ELF-1 (cell line): ENCODE measurements at regions not wholly inside any gene's neighbourhood (a gene's known extent, or its start where the extent isn't known, plus 50 kb on each side); places are given as distances from the start of the nearest gene placed in this dataset.
A peak's percentile ranks its signal among the peaks of the same experiment; 100 is the strongest.
"Not testable (repeated sequence)": the region's sequence is repeated elsewhere in the genome, so short reads cannot be mapped to it uniquely, and the experiment has no call there.

Experiments used
- DNase-seq: peaks from one replicate; pipeline ENCODE4 v3.0.0-alpha.2; 2016; ENCODE audit warnings: low read depth, low spot score

GRCh38 chrX:125505207-125505606, 185.5 kb downstream of the TEX13C start:
- no peak for DNase-seq

DNA sequence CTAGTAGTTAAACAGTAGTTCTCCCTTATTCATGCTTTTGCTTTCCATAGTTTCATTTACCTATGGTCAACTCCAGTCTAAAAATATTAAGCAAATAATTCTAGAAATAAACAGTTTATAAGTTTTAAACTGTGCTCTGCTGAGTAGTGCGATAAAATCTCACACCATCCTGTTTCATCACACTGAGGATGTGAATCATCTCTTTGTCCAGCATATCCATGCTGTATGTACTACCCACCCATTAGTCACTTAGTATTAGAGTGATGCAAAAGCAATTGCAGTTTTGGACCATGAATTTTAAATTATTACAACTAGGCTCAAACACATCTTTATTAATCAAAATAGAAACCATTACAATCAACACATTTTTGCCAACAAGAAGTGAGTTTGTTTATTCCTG, 187.4 kb downstream of the TEX13C start:
- DNase-seq, result no peak

DNA sequence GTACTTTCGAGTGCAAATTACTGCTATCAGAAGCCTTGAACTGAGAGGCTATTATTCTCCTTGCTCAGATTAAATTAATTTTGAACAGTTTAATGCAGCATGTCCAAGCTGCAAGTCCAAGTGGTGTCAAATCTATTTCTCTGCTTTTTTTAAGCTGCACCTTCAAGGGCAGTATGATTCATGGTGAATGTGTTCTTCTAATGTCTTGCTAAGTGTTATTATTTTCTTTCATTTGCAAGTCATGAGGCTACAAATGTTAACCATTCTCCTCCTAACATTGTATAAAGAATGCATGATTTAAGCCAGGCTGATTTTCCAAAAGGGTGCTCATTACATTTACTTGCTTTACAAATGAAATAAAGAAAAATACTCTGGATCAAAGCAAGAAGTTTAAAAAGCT, 200.4 kb downstream of the TEX13C start:
- no peak for DNase-seq

DNA sequence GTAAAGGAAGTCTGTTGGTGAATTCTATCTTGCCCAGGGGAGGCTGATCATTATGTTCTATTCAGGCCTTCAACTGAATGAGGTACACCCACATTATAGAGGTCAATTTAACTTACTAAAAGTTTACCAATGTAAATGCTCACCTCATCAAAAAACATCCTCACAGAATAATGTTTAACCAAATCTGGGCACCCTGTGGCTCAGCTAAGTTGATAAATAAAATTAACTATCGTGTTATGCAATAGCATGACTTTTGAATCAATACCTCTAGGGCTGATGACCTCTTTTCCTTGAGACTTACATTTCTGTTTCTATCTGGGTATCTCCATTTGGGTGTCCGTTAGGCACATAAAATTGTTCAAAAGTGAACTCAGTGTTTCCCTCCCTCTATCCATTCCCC, 203.1 kb downstream of the TEX13C start:
- DNase-seq, result no peak

DNA sequence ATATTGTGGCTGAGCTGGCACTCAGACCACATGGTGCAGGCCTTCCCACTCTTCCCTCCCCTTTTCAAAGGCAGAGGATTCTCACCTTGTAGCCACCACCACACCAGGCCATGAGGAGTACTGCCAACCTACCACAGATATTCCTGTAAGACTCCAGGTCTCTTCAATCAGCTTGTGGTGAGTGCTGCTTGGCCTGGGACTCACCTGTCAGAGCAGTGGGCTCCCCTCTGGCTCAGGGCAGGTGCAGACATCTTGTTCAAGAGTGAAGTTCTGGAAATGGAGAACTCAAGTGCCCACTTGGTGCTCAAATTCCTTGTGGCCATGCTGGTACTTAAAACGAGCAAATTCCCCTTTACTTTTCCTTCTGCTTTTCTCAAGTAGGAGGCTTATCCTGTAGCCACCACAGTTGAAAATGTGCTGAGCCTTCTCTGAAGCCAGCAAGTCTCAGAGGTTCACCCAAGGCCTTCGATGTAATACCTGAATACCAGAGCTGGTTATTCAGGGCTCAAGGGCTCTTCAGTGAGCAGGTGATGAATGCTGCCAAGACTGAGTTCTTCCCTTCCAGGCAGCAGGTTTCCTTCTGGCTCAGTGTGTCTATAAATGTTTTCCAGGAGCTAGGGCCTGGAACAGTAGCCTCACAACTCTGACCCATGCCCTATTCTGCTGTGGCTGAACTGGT, 212.9 kb downstream of the TEX13C start:
- DNase-seq, result no peak

DNA sequence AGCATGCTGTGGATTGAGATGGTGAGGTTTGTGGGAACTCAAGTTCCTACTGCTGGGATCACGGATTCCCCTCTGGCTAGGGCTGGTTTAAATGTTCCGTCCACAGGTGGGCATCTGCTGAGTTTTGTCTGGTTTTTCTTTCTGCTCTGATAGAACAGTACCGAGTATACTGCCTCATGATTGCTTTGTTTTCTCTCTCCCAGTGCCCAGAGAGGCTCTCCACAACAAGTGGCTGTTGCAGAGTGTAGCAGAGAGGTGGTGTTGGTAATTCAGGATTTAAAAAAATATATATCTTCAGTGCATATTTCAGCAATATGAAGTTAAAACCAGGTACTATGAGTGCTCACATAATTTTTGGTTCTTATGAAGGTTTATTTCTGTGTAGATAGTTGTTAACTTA, 213.7 kb downstream of the TEX13C start:
- no peak for DNase-seq

DNA sequence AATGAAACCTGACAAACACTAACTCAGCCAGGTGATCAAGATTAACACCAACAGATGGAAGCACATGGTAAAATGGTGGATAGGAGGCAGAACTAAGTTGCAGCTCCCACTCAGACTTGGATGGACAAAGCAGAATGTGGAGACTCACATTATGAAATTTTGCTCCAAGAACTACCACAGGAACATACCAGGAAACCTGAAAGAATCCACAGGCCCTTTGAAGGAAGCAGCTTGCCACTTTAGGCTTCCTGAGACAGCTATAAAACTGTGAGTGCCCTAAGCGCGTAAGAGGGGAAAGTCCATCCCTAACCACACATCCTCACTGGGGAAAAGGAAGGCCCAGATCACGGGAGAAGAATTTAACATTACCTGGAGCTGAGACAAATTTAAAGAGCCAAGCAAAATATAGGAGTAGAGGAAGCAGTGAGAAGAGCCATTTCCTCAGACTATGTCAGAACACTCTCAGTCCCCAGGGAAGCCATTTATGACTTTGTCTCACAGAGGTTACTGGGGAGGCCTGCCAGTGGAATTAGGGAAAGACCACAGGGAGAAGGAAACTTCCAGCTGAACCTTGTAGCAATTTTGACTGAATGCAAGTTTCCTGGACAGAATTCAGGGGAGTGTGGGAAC, 224.5 kb downstream of the TEX13C start:
- DNase-seq, result no peak

DNA sequence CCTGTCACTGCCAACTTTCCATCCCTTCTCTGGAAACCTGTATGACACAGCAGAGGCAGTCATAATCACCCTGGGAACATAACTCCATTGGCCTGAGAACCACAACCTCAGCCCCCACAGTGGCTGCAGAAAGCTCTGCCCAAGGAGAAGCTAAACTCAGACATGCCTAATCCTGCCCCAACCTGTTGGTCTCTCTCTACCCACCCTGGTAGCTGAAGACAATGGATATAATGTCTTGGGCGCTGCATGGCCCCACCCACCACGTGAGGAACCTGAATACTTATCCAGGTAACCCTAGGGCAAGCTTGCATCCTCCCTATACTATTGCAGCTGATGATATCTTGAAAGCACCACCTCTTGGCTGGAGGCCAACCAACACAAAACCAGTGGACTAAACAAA, 225.2 kb downstream of the TEX13C start:
- DNase-seq, result no peak

GRCh38 chrX:125577479-125577878, 257.8 kb downstream of the TEX13C start:
- no peak for DNase-seq

DNA sequence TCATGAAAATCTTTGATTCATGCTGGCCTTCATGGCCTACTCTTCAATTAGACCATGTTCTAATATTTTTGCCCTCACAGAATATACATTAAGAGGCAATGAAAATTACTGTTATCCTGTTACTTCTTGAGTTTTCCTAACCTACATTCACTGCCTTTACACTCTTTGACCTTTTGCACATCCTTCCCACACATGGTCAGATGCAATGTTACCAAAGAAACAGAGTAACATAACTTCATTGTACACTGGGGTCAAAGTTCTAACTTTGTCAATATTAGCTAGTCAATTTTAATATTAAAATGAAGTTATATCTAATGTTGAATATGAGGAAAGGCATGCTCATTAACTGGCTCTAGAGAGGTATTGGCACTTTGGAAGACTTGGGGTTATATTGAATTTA, 284.8 kb downstream of the TEX13C start:
- no peak for DNase-seq

GRCh38 chrX:125605145-125605544, 285.5 kb downstream of the TEX13C start:
- no peak for DNase-seq

DNA sequence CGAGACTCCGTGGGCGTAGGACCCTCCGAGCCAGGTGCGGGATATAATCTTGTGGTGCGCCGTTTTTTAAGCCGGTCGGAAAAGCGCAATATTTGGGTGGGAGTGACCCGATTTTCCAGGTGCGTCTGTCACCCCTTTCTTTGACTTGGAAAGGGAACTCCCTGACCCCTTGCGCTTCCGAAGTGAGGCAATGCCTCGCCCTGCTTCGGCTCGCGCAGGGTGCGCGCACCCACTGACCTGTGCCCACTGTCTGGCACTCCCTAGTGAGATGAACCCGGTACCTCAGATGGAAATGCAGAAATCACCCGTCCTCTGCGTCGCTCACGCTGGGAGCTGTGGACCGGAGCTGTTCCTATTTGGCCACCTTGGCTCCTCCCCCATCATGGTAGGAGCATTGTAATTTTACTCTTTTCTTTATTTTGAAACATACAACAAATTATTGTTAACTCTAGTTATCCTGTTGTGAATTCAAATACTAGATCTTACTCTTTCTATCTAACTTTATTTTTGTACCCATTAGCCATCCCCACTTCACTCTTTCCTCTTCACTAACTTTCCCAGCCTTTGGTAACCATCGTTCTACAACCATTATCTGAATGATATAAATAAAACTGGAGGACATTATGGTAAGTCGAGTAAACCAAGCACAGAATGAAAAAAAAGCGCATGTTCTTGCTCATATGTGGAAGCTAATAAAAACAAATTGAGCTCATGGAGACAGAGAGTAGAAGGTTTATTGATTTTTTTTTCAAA, 295.1 kb downstream of the TEX13C start:
- DNase-seq, result not testable (repeated sequence)

DNA sequence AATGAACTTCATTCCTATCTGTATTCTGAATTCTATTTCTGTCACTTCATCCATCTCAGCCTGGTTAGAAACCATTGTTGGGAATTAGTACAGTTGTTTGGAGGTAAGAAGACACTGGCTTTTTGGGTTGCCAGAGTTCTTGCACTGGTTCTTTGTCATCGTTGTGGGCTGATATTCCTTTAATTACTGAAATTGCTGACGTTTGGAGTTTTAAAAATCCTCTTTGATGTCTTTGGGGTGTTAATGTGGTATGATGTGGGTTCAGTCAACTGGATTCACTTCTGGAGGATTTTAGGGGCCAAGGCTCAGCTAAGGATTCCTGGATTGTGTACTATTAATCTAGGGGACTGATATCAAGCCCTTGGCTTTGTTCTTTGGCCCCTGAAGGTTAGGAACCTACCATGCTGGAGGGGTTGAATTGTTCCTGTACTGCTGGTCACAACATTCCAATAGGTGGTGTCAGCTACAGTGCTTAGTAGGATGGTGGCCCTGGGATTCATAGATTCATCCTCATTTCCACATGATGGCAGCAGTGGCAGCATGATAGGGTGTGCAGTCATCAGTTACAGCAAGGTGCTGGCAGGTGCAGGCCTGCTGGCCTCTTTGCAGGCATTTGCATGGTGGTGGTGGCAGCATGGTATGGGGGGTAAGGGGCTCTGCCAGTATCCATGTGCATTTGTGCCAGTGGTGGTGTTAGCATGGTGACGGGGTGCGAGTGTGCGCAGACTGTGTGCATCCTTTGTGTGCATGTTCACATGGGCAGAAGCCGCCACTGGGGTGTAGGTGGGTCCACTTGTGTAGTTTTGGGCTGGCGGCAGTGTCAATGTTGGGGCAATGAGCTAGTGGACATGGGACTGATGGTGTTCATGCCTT, 301.3 kb downstream of the TEX13C start:
- no peak for DNase-seq

DNA sequence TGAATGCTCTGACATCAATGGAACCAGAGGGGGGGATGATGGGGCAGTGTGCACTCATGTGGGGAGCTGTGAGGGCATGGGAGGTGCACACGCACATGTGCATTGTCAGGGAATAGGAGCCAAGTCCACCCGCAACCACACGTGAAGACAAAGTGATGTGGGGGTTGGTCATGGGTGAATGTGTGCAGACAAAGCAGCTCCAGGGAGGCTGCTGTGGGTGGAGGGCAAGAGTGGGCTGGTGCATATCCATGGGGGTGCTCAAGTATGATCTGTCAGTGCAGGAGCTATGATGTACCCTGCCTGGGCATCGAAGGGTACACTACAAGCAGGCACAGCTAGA, 301.9 kb downstream of the TEX13C start:
- DNase-seq, result no peak

GRCh38 chrX:125622899-125623298, 303.2 kb downstream of the TEX13C start:
- DNase-seq, result no peak

- DNase-seq, result no peak
These were observed 308.0 kb downstream of the TEX13C start for GRCh38 chrX:125627676-125628075.

DNA sequence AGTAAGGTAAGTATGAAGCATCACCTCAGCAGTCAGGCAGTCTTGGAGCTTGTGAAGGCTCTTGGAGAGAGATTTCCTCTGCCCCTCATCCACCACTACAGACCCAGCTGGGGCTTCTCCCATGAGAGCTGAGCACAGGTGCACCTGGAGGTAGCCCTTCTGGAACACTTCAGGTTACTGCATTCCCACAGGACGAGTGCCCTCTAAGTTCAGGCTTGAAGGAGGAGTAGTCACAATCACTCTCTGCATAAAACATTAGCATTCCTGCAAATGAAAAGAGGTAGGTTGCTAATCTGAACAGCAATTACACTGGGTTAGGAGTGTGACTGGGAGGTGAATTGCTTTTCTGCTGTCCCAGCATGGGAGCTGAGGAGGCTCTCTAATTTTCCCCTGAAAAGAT, 308.8 kb downstream of the TEX13C start:
- peak; percentile 25 for DNase-seq

DNA sequence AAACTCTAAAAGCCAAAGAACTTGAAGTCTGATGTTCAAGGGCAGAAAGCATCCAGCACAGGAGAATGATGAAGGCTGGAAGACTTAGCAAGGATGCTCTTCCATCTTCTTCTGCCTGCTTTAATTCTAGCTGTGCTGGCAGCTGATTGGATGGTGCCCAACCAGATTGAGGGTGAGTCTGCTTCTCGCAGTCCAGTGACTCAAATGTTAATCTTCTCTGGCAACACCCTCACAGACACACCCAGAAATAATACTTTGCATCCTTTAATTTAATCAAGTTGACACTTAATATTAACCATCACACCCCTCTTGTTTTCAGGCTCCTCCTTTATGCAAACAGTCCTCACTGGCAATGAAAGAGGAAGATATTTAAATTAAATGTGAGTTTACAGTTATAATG, 321.7 kb downstream of the TEX13C start:
- no peak for DNase-seq

DNA sequence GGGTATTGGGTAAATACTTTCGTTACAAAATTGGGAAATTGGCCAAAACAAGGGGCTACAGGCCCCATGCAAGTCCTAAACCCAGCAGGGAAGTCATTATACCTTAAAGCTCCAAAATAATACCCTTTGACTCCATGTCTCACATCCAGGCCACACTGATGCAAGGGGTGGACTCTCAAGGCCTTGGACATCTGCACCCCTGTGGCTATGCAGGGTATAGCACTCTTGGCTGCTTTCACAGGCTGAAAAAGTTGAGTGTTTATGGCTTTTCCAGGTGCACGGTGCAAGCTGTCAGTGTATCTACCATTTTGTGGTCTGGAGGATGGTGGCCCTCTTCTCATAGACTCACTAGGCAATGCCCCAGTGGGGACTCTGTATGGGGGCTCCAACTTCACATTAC, 326.5 kb downstream of the TEX13C start:
- DNase-seq, result no peak

GRCh38 chrX:125651426-125651825, 331.8 kb downstream of the TEX13C start:
- no peak for DNase-seq

DNA sequence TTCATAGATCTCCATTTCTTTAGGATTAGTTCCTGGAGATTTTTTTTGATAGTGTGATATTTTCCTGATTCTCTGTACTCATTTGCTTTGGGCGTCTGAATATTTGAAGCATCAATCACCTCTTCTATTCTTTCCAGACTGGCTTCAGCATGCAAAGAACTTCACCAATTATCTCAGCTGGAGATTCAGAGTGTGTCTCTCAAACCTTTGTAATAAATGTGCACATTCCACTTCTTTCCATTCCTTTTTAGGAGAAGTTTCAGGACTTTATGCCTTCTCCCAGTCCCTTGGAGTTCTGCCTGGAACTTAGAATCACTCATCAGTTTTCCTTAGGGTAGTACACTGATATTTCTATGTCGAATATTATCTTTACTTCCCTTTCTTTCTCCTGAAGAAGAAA, 334.8 kb downstream of the TEX13C start:
- DNase-seq, result no peak

- DNase-seq, result no peak
These were observed 354.1 kb downstream of the TEX13C start for GRCh38 chrX:125673758-125674157.
